GM13977 (cell line): ENCODE measurements at regions not wholly inside any gene's neighbourhood (a gene's known extent, or its start where the extent isn't known, plus 50 kb on each side); places are given as distances from the start of the nearest gene placed in this dataset.

Experiments used
- DNase-seq: peaks from one replicate; pipeline ENCODE4 v3.0.0; 2012; ENCODE audit warnings: low spot score
- in situ Hi-C: fragments of 300-500 bp; cut with MboI; formaldehyde crosslinking; loops from one replicate; pipeline ENCODE4 v1.12.0; 2022; ENCODE audit warnings: low sequenced_read_pairs, low pct_unique_long_range_greater_than_20kb, mixed read lengths, inconsistent platforms; ENCODE audit not compliant: unreplicated experiment
- TF ChIP-seq, protein P1 (sequence below): IDR thresholded peaks from 2 replicates; pipeline ENCODE4 v1.5.1; 2012; ENCODE audit warnings: mild to moderate bottlenecking, control low read depth; ENCODE audit not compliant: insufficient read depth; ENCODE audit errors: extremely low read depth, missing control alignments

DNA sequence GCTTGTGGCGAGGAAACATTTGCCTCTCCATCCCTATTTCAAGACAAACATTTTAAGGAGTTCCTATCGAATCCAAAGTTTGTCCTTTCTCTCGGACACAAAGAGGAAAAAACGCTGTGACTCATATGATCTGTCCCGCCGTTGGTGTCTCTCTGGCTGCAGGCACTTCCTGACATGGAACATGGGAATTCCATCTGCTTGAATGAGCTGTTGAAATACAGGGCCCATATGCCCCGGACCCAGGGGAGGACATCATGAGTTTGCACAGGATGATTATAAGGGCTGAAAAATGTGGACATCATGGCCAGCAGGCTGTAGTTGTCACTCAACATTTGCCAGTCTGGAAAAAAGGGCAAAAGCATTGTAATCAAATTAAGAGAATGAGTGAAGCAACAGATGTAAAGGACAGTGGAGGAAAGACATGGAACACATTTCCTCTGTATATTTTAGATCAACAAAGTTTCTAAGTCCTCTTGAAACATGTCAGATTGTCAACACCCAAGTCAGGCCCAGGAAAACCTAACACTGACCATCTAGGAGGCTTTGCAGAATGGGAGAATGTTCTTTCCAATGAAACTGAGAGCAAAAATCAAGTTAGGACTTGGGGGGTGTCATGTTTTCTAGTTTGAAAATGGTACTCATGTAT, 103.2 kb upstream of the SMIM21 start:
- no peak for DNase-seq
- in situ Hi-C loops, result no loop called here
- TF ChIP-seq, protein P1, sequence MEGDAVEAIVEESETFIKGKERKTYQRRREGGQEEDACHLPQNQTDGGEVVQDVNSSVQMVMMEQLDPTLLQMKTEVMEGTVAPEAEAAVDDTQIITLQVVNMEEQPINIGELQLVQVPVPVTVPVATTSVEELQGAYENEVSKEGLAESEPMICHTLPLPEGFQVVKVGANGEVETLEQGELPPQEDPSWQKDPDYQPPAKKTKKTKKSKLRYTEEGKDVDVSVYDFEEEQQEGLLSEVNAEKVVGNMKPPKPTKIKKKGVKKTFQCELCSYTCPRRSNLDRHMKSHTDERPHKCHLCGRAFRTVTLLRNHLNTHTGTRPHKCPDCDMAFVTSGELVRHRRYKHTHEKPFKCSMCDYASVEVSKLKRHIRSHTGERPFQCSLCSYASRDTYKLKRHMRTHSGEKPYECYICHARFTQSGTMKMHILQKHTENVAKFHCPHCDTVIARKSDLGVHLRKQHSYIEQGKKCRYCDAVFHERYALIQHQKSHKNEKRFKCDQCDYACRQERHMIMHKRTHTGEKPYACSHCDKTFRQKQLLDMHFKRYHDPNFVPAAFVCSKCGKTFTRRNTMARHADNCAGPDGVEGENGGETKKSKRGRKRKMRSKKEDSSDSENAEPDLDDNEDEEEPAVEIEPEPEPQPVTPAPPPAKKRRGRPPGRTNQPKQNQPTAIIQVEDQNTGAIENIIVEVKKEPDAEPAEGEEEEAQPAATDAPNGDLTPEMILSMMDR, result no peak

DNA sequence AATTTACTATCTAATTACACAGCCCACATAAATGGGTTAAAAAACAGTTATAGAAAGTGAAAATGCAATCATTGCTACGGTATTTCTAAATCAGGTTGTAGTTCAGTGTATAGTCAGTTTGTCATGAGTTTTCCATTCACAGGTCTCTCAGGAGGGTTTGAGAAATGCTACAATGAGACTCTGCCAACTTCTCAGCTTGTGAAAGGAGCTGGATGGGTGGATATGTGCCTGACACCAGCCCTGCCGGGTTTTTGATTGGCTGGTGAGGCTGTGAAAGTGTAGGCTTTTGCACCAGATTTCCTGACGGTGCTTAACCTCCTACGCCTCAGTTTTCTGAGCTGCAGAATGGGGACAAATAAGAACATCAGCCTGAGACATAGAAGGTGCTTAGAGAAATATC, 102.6 kb upstream of the SMIM21 start:
- in situ Hi-C loops, result no loop called here
- TF ChIP-seq, protein P1, result no peak

DNA sequence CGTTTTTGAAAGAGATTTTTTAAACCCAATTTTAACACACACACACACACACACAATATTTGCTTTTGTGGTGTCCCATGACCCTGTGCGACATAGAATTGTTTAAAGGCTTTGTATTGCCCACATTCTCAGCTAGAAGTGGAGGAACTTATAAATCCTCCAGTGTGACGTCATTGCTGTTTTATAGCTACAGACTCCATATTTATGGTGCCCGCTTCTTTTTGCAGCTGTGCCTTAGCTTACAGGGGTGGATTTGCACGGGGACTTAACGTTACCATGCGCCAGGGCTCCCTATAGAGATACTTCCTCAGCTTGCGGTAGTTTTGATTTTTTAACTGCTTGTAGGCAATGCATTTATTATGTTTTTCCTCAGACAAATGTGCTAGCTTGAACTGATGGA, 101.9 kb upstream of the SMIM21 start:
- in situ Hi-C loops, result no loop called here
- TF ChIP-seq, protein P1, result no peak
- DNase-seq, result no peak

More for the DNA sequence above, 102.6 kb upstream of the SMIM21 start:
- no peak for DNase-seq

DNA sequence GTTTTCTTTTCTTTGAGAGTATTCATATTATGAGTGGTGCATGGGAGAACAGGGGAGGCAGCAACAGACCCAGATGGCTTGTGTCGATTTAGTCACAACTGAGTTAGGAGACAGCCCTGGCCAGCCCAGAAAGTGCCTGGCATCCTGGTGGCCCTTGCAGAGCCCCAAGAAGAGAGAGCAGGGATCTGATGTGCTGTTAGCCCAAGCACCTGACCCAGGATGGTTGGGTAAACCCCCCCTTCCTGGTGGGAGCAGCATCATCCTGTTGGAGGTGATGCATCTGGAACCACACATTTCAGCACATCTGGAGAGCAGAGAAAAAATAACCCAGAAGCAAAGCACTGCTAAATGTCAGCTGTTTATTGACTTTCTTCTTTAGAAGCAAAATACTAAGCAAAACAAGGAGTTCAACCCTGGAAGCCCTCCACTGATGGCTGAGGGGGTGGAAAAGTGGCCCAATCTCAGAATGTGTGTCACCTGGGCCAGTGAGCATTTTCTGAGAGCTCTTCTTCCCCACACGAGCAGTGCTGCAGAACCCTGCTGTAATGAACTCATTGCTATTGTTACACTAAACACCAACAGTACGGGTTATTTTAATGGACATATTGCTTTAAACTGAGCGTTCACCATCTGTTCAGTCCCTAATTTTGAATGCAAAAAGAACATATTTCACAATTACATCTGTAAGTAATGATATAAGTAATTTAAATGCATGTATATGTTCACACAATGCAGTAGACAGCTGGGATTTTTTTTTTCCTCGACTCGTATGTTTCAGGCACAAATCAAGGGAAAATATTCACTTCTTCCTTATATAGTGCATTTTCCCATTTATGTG, 100.6 kb upstream of the SMIM21 start:
- no peak for DNase-seq
- in situ Hi-C loops, result no loop called here
- TF ChIP-seq, protein P1, result no peak

DNA sequence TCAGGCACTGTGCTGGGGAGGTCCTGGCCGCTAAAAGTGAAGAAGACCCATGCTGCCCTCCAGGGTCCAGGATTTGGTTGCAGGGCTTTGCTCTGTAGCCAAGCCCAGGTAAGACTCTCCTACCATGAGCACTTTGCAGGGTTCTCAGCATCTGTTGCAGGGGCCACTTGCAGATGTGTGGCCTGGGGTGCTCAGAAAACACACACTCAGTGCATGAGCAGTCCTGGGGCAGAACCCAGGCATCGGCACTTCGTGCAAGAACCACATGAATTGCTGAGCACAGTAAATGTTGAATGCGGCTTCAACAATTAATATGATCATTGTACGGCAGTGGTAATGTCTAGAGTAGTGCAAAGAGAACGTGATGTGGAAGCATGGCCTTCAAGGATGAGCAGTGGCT, 98.5 kb upstream of the SMIM21 start:
- TF ChIP-seq, protein P1, result no peak
- in situ Hi-C loops, result no loop called here
- no peak for DNase-seq

DNA sequence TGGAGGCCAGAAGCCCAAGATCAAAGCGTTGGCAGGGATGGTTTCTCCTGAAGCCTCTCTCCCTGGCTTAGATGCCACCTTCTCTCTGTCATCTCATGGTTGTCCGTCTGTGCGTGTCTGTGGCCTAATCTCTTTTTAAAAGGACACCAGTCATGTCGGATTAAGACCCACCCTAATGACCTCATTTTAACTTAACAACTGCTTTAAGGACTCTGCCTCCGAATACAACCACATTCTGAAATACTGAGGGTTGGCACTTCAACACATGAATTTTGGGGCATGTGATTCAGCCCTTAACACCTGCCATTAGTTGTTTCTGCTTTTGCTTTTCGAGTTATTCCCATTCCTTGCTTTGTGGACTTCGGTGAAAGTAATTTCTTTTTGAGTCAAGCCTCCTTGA, 97.8 kb upstream of the SMIM21 start:
- no peak for DNase-seq
- TF ChIP-seq, protein P1, result no peak
- in situ Hi-C loops, result no loop called here
